ENCODE measurements at regions not wholly inside any gene's neighbourhood (a gene's known extent, or its start where the extent isn't known, plus 50 kb on each side); places are given as distances from the start of the nearest gene placed in this dataset.

DNA sequence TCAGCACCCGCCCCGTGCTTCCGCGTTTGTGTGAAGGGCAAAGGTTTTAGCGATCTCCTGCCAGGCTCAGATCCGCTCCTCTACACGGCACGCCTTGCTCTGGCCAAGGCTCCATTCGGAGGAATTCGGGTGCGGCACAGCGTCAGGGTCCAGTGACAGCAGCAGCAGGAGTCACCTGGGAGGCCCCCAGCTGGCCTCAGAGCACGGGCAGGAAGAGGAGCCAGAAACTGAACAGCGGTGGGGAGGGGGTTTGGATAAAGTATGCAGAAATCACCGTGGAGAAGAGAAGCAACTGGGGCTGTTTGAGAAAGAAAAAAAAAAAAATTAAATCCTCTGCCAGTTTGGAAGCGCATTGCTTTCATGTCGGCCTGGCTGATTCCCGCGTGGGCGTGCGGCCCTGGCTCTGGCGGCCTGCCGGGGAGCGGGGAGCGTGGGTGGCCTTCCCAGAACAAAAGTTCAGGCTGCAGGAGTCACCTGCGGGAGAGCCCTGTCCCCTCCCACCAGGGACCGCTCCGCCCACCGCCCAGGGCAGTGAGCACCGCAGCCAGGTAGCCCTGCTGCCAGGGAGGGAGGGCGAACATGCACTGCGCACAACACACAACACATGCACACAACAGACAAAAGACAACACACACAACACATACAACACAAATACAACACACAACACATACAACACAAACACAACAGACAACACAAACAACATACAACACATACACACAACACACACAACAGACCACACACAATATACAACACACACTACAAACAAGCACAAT, 107.6 kb downstream of the ETS2 start:
- H3K9me3 ChIP-seq: no peaks in the 10 kb centered on the region
- no peaks in the 10 kb centered on the region; the same call in 1 of the 2 replicates for H3K4me1 ChIP-seq
- no peaks in the 10 kb centered on the region for H3K27me3 ChIP-seq
- TF ChIP-seq, protein P1, sequence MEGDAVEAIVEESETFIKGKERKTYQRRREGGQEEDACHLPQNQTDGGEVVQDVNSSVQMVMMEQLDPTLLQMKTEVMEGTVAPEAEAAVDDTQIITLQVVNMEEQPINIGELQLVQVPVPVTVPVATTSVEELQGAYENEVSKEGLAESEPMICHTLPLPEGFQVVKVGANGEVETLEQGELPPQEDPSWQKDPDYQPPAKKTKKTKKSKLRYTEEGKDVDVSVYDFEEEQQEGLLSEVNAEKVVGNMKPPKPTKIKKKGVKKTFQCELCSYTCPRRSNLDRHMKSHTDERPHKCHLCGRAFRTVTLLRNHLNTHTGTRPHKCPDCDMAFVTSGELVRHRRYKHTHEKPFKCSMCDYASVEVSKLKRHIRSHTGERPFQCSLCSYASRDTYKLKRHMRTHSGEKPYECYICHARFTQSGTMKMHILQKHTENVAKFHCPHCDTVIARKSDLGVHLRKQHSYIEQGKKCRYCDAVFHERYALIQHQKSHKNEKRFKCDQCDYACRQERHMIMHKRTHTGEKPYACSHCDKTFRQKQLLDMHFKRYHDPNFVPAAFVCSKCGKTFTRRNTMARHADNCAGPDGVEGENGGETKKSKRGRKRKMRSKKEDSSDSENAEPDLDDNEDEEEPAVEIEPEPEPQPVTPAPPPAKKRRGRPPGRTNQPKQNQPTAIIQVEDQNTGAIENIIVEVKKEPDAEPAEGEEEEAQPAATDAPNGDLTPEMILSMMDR (IDR thresholded peaks at IDR 0.05; ENCODE audit: low read depth, low read length): no peak
- DNase-seq: peak; percentile 35
- no peaks in the 10 kb centered on the region for H3K36me3 ChIP-seq
- H3K4me3 ChIP-seq (ENCODE audit: low read depth, low read length): no peak overlapping the region

DNA sequence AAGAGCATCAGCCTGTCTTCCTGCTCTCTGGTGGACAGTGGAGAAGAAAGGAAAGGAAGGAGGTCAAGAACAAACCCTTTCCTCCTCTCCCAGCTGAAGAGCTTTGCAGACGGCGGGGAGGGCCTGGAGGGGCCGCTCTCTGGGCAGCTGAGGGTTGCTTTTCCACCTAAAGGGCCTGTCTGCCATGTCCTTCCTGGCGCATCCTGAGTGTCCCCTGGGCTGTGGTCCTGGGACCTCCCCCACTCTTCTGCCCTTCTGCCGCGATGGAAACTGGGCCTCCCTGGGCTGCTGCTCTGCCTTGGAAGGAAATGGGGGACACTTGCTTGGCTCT, 107.0 kb downstream of the ETS2 start:
- no peaks in the 10 kb centered on the region for H3K9me3 ChIP-seq
- TF ChIP-seq, protein P1 (IDR thresholded peaks at IDR 0.05; ENCODE audit: low read depth, low read length): no peak
- no peak overlapping the region for H3K4me3 ChIP-seq (ENCODE audit: low read depth, low read length)
- H3K27me3 ChIP-seq: no peaks in the 10 kb centered on the region
- H3K36me3 ChIP-seq: no peaks in the 10 kb centered on the region
- no peaks in the 10 kb centered on the region; the same call in 1 of the 2 replicates for H3K4me1 ChIP-seq
- no peak for DNase-seq

DNA sequence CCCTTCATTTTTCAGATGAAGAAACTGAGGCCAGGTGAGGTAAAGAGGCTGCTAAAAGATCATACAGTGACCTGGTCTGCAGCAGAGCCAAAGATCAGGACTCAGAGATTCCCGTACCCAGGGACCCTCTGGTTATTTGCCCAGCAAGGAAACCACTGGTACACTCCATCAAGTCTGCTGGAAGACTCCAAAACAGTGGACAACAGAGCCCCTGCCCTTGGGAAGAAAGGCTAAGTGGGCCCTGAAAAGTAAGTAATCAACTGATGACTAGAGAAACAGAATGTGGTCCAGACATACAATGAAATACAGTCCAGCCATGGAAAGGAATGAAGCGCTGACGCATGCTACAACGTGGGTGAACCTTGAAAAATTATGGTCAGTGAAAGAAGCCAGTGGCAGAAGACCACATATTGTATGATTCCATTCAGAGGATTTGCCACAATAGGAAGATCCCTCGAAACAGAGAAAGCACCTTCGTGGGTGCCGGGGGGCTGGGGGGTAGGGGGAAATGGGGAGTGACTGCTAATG, 106.4 kb downstream of the ETS2 start:
- TF ChIP-seq, protein P1 (IDR thresholded peaks at IDR 0.05; ENCODE audit: low read depth, low read length): no peak
- Histone ChIP-seq H3K27me3 (no peaks in the 10 kb centered on the region), H3K9me3 (no peaks in the 10 kb centered on the region), H3K4me1 (peaks cover 4% of the 10 kb centered on the region; the same call in 1 of the 2 replicates), H3K36me3 (no peaks in the 10 kb centered on the region), H3K4me3 (ENCODE audit: low read depth, low read length) (no peak overlapping the region)
- DNase-seq: no peak

DNA sequence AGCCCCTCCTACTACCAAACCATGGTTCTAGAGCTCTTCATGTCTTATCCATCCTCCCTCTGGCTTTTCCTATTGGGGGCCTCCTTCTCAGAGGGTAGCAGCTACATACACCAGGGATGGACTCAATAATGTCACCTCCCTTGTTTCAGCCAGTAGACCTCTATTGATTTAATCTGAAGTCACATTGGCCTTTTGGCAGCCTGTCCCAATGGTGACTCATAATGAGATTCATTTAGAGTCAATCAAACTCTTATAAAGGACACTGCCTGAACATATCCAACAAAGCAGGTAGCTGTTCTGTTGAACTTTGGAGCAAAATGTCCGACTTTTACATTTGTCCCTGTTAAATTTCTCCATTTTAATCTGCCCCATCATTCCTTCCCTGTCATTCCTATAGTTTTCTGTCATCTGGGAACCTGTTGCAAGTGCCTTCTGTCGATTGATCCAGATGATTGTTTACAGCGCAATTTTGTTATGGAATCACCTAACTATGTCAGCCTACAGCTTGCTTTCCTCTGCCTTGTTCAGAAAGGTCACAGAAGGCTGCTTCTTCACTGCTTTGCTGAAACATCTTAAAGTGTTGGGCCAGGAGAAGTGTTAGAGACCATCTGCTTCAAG, 105.9 kb downstream of the ETS2 start:
- Histone ChIP-seq H3K4me1 (peaks cover 8% of the 10 kb centered on the region; the same call in 1 of the 2 replicates), H3K27me3 (no peaks in the 10 kb centered on the region), H3K9me3 (no peaks in the 10 kb centered on the region), H3K4me3 (ENCODE audit: low read depth, low read length) (no peak overlapping the region), H3K36me3 (no peaks in the 10 kb centered on the region)
- DNase-seq: no peak
- TF ChIP-seq, protein P1 (IDR thresholded peaks at IDR 0.05; ENCODE audit: low read depth, low read length): no peak

DNA sequence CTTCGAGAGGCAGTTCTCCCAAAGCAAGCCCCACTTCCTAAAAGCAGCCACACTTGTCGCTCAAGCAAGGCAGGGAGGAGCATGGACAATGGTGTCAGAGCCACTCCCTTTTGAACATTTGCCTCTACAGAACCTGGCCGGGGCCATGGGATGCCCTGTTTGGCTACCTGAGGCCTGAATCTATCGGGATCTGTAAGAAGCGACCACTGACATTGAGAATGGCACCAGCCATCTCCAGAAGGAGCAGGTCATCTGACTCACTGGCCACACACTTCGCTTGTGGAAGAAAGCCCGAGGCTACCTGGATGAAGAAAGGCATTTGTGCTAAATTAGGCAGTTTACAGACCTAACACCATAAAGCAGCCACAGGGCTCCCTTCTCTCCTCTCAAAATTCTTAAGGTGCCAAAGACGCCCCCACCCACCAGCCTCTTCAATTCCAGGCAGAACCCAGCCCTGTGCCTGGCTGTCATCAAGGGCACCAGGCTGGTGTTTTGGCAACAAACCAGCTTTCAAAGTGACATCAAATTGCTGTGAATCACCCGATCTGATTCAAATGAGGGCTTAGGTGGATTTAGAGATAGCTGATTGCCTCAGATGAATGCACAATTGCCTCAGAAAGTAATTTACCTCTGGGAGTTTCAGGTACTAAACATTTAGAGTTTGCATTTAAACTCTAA, 104.8 kb downstream of the ETS2 start:
- TF ChIP-seq, protein P1 (IDR thresholded peaks at IDR 0.05; ENCODE audit: low read depth, low read length): no peak
- Histone ChIP-seq H3K27me3 (no peaks in the 10 kb centered on the region), H3K36me3 (no peaks in the 10 kb centered on the region), H3K4me1 (peaks cover 8% of the 10 kb centered on the region; the same call in 1 of the 2 replicates), H3K4me3 (ENCODE audit: low read depth, low read length) (no peak overlapping the region), H3K9me3 (no peaks in the 10 kb centered on the region)
- DNase-seq: no peak

All from BE2C (cell line).